ENCODE measurements at regions not wholly inside any gene's neighbourhood (a gene's known extent, or its start where the extent isn't known, plus 50 kb on each side); places are given as distances from the start of the nearest gene placed in this dataset.

DNA sequence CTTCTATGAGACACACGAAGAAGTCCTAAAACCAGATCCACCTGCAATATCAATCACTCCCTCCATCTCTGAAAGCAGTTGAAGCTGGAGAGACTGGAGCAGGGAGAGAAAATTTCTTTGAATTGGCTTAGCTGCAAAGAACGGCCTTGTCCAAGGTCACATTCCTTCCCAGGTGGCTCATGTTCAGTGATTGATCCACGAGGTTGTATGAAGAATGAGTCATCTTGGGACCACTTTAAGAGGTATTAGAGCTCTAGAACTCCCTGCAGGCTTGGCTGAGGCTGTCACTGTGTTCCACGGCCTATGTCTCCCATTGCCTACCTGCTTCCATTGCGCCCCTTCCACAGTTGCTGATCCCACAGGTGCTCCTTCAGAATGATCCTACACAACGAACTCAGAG is 68.2 kb downstream of the HMHB1 start:
- no peak for TF ChIP-seq KLF9 (tag by site-specific recombination; IDR thresholded peaks at IDR 0.05; ENCODE audit: low read depth)
- TF ChIP-seq, protein P1, sequence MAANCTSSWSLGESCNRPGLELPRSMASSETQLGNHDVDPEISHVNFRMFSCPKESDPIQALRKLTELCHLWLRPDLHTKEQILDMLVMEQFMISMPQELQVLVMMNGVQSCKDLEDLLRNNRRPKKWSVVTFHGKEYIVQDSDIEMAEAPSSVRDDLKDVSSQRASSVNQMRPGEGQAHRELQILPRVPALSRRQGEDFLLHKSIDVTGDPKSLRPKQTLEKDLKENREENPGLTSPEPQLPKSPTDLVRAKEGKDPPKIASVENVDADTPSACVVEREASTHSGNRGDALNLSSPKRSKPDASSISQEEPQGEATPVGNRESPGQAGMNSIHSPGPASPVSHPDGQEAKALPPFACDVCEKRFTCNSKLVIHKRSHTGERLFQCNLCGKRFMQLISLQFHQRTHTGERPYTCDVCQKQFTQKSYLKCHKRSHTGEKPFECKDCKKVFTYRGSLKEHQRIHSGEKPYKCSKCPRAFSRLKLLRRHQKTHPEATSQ (tag by site-specific recombination; IDR thresholded peaks at IDR 0.05), result no peak
- TF ChIP-seq, protein P2, sequence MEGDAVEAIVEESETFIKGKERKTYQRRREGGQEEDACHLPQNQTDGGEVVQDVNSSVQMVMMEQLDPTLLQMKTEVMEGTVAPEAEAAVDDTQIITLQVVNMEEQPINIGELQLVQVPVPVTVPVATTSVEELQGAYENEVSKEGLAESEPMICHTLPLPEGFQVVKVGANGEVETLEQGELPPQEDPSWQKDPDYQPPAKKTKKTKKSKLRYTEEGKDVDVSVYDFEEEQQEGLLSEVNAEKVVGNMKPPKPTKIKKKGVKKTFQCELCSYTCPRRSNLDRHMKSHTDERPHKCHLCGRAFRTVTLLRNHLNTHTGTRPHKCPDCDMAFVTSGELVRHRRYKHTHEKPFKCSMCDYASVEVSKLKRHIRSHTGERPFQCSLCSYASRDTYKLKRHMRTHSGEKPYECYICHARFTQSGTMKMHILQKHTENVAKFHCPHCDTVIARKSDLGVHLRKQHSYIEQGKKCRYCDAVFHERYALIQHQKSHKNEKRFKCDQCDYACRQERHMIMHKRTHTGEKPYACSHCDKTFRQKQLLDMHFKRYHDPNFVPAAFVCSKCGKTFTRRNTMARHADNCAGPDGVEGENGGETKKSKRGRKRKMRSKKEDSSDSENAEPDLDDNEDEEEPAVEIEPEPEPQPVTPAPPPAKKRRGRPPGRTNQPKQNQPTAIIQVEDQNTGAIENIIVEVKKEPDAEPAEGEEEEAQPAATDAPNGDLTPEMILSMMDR (tag by site-specific recombination; IDR thresholded peaks at IDR 0.05), result no peak
- TF ChIP-seq ZEB2 (tag by site-specific recombination; IDR thresholded peaks at IDR 0.05), result no peak
- no peak for TF ChIP-seq ZNF24 (tag by site-specific recombination; IDR thresholded peaks at IDR 0.05)
- TF ChIP-seq, protein P3, sequence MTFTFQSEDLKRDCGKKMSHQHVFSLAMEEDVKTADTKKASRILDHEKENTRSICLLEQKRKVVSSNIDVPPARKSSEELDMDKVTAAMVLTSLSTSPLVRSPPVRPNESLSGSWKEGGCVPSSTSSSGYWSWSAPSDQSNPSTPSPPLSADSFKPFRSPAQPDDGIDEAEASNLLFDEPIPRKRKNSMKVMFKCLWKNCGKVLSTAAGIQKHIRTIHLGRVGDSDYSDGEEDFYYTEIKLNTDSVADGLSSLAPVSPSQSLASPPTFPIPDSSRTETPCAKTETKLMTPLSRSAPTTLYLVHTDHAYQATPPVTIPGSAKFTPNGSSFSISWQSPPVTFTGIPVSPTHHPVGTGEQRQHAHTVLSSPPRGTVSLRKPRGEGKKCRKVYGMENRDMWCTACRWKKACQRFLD (tag by site-specific recombination; IDR thresholded peaks at IDR 0.05), result no peak
- TF ChIP-seq, protein P4, sequence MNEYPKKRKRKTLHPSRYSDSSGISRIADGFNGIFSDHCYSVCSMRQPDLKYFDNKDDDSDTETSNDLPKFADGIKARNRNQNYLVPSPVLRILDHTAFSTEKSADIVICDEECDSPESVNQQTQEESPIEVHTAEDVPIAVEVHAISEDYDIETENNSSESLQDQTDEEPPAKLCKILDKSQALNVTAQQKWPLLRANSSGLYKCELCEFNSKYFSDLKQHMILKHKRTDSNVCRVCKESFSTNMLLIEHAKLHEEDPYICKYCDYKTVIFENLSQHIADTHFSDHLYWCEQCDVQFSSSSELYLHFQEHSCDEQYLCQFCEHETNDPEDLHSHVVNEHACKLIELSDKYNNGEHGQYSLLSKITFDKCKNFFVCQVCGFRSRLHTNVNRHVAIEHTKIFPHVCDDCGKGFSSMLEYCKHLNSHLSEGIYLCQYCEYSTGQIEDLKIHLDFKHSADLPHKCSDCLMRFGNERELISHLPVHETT (tag by site-specific recombination; IDR thresholded peaks at IDR 0.05), result no peak
- TF ChIP-seq ZNF121 (tag by site-specific recombination; IDR thresholded peaks at IDR 0.05), result no peak
